SK-N-SH treated with all-trans-retinoic acid at 6 μM for 48 hours (cell line): ENCODE measurements at regions not wholly inside any gene's neighbourhood (a gene's known extent, or its start where the extent isn't known, plus 50 kb on each side); places are given as distances from the start of the nearest gene placed in this dataset.
A peak's percentile ranks its signal among the peaks of the same experiment; 100 is the strongest.

Experiments used
- ATAC-seq: fragments of 200-7000 bp; cut with Tn5 transposase; 3 replicates; pipeline ENCODE4 v1.9.1; 2020; ENCODE audit warnings: mild to moderate bottlenecking, moderate library complexity
- CREB5 ChIP-seq: fragments of 250-450 bp; sonication (Bioruptor Pico); IDR thresholded peaks from 2 replicates; pipeline ENCODE4 v1.5.1; 2020; ENCODE audit warnings: low read depth, mild to moderate bottlenecking, moderate library complexity
- CSDC2 ChIP-seq: fragments of 250-450 bp; sonication (Bioruptor Pico); IDR thresholded peaks from 2 replicates; pipeline ENCODE4 v1.5.0; 2020; ENCODE audit warnings: mild to moderate bottlenecking, moderate library complexity
- ESRRG ChIP-seq: fragments of 250-450 bp; sonication (Bioruptor Pico); IDR thresholded peaks from 2 replicates; pipeline ENCODE4 v1.6.1; 2021; ENCODE audit warnings: mild to moderate bottlenecking
- GLIS3 ChIP-seq: fragments of 250-450 bp; sonication (Bioruptor Pico); IDR thresholded peaks from 2 replicates; pipeline ENCODE4 v1.5.0; 2020; ENCODE audit warnings: mild to moderate bottlenecking, moderate library complexity
- ISL1 ChIP-seq: fragments of 250-450 bp; sonication (Bioruptor Pico); IDR thresholded peaks from 2 replicates; pipeline ENCODE4 v2.1.2; 2022; ENCODE audit warnings: mild to moderate bottlenecking, moderate library complexity
- OSR1 ChIP-seq: fragments of 250-450 bp; sonication (Bioruptor Pico); IDR thresholded peaks from 2 replicates; pipeline ENCODE4 v1.8.0; 2022; ENCODE audit warnings: moderate library complexity, mild to moderate bottlenecking, inconsistent platforms
- POU6F1 ChIP-seq: fragments of 250-450 bp; sonication (Bioruptor Pico); IDR thresholded peaks from 2 replicates; pipeline ENCODE4 v1.8.0; 2021; ENCODE audit warnings: low read depth, mild to moderate bottlenecking, moderate library complexity, borderline replicate concordance
- PPARA ChIP-seq: fragments of 250-450 bp; sonication (Bioruptor Pico); IDR thresholded peaks from 2 replicates; pipeline ENCODE4 v1.5.0; 2020; ENCODE audit warnings: mild to moderate bottlenecking, borderline replicate concordance
- SNAI2 ChIP-seq: fragments of 250-450 bp; sonication (Bioruptor Pico); IDR thresholded peaks from 2 replicates; pipeline ENCODE4 v1.5.0; 2020; ENCODE audit warnings: mild to moderate bottlenecking, moderate library complexity
- TCF4 ChIP-seq: fragments of 250-450 bp; sonication (Bioruptor Pico); IDR thresholded peaks from 2 replicates; pipeline ENCODE4 v1.8.0; 2021; ENCODE audit warnings: mild to moderate bottlenecking, moderate library complexity, borderline replicate concordance
- TSHZ2 ChIP-seq: fragments of 250-450 bp; sonication (Bioruptor Pico); IDR thresholded peaks from 2 replicates; pipeline ENCODE4 v1.5.0; 2020; ENCODE audit warnings: mild to moderate bottlenecking, moderate library complexity
- ZFP3 ChIP-seq: fragments of 250-450 bp; sonication (Bioruptor Pico); IDR thresholded peaks from 2 replicates; pipeline ENCODE4 v1.5.0; 2020; ENCODE audit warnings: mild to moderate bottlenecking, moderate library complexity
- ZNF70 ChIP-seq: fragments of 450-650 bp; formaldehyde crosslinking; IDR thresholded peaks from 2 replicates; pipeline ENCODE4 v1.5.0; 2020; ENCODE audit warnings: mild to moderate bottlenecking, moderate library complexity
- ZNF8 ChIP-seq: fragments of 450-650 bp; formaldehyde crosslinking; IDR thresholded peaks from 2 replicates; pipeline ENCODE4 v1.5.0; 2020; ENCODE audit warnings: mild to moderate bottlenecking, moderate library complexity

- TF ChIP-seq ISL1 (CRISPR knock-in tag) (peak; percentile 54), ZNF8 (CRISPR knock-in tag) (0 out of 2 replicates have a peak, but pooled peaks have one; percentile 47), CREB5 (CRISPR knock-in tag) (no peak)
- TF ChIP-seq, all 23 proteins: peak for 2
- ATAC-seq = peak; percentile 82
Measured at GRCh38 chr9:87097238-87097637, 149.9 kb upstream of the GAS1 start.

GRCh38 chr9:87099407-87099806 is 152.1 kb upstream of the GAS1 start:
- ATAC-seq = no peak
- TF ChIP-seq TCF4 (CRISPR knock-in tag) (no peak), GLIS3 (CRISPR knock-in tag) (no peak), CSDC2 (CRISPR knock-in tag) (no peak), POU6F1 (CRISPR knock-in tag) (no peak), ZFP3 (CRISPR knock-in tag) (no peak), ZNF8 (CRISPR knock-in tag) (no peak), TSHZ2 (no peak), ESRRG (CRISPR knock-in tag) (no peak), PPARA (no peak), CREB5 (CRISPR knock-in tag) (no peak)

GRCh38 chr9:87100001-87100400 is 152.7 kb upstream of the GAS1 start:
- TF ChIP-seq ESRRG (CRISPR knock-in tag) (no peak), TSHZ2 (no peak), ISL1 (CRISPR knock-in tag) (peak; percentile 60), SNAI2 (CRISPR knock-in tag) (no peak)
- TF ChIP-seq, all 23 proteins: peak for 1
- no peak for ATAC-seq

GRCh38 chr9:87102126-87102525 is 154.8 kb upstream of the GAS1 start:
- no peak for ATAC-seq

More at GRCh38 chr9:87102126-87102525, 154.8 kb upstream of the GAS1 start:
- TF ChIP-seq ZNF70 (CRISPR knock-in tag) = no peak
- TF ChIP-seq TSHZ2 = no peak
- no peak for TF ChIP-seq ZFP3 (CRISPR knock-in tag)
- no peak for TF ChIP-seq ISL1 (CRISPR knock-in tag)
- no peak for TF ChIP-seq OSR1 (CRISPR knock-in tag)
- TF ChIP-seq ESRRG (CRISPR knock-in tag) = no peak
